HS-27A (cell line): ENCODE measurements at regions not wholly inside any gene's neighbourhood (a gene's known extent, or its start where the extent isn't known, plus 50 kb on each side); places are given as distances from the start of the nearest gene placed in this dataset.
A peak's percentile ranks its signal among the peaks of the same experiment; 100 is the strongest.

Experiments used
- DNase-seq: peaks from one replicate; pipeline ENCODE4 v3.0.0-alpha.2; 2012; ENCODE audit warnings: low read depth, missing footprints

DNA sequence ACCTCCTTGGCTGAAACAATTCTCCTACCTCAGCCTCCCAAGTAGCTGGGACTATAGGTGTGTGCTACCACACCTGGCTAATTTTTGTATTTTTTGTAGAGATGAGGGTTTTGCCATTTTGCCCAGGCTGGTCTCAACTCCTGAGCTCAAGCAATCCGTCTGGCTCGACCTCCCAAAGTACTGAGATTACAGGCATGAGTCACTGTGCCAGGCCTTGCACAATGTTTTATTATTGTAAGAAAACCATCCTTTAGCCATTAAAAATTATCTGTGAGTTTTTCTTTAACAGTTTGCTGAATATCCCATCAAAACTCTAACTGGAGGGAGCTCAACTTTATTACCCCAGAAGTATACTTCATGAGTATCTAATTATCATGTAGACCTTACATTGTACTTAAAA lies 900.3 kb downstream of the PCDH7 start:
- no peak for DNase-seq

DNA sequence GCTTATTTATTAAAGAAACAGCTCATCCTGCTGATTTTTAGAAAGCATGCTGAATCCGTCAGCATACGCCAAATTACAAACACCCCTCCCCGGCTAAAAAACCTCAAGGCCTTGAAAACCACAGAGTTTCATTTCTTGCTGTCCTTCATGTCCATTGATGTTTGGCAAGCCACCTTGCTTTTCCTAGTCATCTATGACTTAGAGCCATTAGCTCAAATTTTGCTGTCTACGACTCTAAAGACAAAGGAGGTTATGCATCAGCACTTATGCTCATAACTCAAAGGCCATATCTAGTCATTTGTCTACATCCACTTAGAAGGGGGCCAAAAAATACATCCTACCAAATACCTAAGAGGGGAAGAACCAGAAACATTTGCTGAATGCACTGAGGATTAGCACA lies 925.1 kb downstream of the PCDH7 start:
- DNase-seq, result no peak

GRCh38 chr4:31647786-31648185 lies 927.6 kb downstream of the PCDH7 start:
- no peak for DNase-seq

- no peak for DNase-seq
Measured at GRCh38 chr4:31649878-31650277, 929.7 kb downstream of the PCDH7 start.

- no peak for DNase-seq
Measured at GRCh38 chr4:31651541-31651940, 931.4 kb downstream of the PCDH7 start.

GRCh38 chr4:31655328-31655727 lies 935.2 kb downstream of the PCDH7 start:
- DNase-seq, result peak; percentile 7

DNA sequence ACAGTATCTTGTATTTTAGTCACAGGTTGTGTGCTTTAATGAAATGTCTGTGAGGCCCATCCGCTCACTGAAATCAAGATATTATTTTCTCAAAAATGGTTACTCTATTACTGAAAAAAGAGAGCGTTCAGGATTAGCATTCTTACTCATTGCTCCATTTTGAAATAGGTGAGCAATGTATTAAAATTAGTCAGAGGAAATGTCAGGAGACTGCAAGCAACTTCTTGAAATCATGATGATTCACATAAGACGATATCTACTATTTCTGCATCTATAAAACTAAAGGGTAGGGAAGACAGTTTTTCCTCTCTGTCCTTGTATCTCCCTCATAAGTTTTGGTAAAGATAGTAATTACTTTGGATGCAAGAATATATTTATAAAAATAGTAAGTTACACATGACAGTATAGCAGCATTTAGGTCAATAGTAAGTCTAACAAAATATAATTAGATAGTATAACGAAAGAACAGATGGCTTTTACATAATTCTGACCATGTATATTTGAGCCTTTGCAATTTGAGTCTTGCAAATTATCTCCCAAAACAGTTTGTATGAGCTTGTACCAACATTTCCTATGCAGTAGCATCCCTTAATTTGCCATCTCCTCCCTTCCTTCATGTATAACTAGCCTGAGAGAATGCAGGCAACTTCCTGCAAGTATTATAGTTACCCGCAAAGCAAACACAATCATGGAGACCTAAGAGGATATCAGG lies 937.8 kb downstream of the PCDH7 start:
- DNase-seq, result no peak

- no peak for DNase-seq
Measured at GRCh38 chr4:31660916-31661315, 940.7 kb downstream of the PCDH7 start.

- no peak for DNase-seq
Measured at GRCh38 chr4:31662951-31663350, 942.8 kb downstream of the PCDH7 start.

DNA sequence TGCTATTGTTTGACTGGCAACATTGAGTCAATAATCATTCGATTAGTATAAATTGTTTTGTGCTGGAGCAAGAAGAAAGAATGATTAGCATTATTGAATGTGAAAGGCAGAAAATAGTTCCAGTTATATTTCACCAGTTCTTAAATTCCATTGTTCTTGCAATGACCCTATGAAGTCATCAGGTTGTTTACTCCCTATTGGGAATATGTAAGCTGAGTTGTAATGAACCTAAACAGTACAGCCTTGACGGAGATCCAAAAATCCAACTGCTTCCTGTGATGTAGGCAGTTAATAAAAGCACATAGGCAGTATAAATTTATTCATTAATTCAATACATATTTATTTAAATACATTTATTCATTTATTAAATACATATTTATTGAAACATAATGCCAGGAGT lies 947.5 kb downstream of the PCDH7 start:
- DNase-seq, result no peak

DNA sequence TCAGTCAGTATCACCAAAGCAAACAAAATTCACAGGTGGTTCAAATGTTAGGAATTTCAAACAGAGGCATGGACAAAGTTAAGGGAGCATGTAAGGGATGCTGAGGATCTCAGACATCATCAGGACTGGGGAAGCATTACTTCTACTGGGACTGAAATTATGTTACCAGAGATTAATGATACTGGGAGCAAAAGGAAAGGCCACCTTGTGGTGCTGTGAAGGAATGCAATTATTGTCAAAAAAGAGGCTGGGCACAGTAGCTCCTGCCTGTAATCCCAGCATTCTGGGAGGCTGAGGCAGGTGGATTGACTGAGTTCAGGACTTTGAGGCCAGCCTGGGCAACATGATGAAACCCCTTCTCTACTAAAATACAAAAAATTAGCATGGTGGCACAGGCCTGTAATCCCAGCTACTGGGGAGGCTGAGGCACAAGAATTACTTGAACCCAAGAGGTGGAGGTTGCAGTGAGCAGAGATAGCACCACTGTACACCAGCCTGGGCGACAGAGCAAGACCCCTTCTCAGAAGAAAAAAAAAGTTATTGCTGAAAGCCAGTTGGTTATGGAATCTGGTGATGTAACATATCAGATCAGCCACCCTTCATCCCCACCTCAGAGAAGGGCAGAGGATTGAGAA lies 954.3 kb downstream of the PCDH7 start:
- DNase-seq, result no peak

DNA sequence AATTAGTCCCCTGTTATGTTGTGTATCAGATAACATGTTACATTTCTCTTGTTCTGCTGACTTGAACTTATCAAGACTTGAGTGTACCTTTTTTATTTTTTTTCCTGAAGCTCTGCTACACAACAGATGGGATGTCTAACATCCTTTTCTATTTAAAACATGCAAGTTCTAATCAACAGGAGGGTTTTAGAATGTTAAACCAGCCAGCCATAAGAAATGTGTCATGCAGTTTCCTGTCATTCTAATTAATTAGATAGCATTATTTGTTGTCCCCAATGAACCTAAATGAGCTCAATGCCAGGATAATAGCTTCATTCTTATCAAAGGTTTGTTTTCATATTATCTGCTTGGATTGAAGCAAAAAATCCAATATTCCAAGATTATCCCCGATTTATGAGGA lies 958.2 kb downstream of the PCDH7 start:
- no peak for DNase-seq

- DNase-seq, result no peak
Measured at GRCh38 chr4:31682796-31683195, 962.6 kb downstream of the PCDH7 start.

DNA sequence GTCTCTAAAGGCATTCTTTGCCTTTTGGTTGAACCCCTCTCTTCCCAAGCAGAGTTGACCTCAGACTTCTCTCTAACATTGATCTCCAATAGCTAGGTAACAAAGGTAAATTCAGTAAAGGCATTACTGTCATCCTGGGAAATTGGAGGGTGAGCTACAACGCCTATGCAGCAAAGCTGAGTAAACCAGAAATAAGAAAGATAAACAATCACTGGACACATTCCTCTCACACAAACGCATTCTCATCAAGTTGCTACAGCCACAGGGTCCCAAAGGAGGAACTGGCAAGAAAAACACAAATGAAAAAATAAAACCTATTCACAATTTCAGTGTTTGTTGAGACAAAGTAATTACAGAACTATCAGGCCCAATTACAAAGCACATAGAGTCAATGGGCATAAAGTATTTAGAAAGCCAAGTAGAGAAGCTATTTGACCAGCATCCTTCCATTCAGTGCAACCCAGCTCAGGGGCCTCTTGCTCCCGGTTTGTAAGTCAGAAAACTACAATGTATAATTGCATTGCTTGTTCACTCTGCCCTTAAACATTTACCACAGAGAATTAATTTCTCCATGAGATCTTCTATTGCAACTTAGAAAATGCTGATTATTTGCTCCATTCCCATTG lies 967.7 kb downstream of the PCDH7 start:
- DNase-seq, result no peak

DNA sequence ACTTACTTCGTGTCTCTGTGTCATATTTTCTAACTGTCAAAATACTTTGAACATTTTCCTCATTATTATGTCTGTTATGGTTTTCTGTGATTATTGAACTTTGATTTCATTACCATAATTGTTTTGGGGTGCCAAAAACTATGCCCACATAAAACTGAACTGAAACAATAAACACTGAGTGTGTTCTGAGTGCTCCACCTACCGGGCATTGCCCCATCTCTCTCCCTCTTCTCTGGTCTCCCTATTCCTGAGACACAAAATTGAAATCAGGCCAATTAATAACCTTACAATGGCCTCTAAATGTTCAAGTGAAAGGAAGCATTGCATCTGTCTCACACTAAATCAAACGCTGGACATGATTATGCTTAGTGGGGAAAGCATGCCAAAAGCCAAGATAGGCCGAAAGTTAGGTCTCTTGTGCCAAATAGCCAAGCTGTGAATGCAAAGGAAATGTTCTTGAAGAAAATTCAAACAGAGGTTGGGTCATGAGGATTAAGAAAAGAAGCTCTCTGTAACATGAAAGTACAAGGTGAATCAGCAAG lies 972.3 kb downstream of the PCDH7 start:
- DNase-seq, result no peak

- DNase-seq, result no peak
Measured at GRCh38 chr4:31701256-31701655, 981.1 kb downstream of the PCDH7 start.

DNA sequence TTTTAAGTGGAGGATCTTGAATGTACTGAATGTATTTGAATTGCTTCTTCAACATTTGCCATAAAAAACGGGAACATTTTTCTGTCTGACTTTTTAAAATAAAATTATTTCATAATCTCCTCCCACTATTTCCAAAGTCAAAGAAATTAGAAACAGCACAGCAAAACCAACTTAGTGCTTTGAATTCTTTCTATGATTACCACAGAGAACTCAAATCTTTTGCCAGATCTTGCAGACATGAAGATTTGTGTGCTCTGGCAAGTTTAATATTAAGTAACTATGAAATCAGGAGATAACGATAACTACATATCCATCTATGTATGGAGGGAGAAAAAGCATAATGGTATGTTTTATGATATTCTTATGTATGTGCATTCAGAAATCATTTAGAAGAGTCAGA lies 982.2 kb downstream of the PCDH7 start:
- no peak for DNase-seq

DNA sequence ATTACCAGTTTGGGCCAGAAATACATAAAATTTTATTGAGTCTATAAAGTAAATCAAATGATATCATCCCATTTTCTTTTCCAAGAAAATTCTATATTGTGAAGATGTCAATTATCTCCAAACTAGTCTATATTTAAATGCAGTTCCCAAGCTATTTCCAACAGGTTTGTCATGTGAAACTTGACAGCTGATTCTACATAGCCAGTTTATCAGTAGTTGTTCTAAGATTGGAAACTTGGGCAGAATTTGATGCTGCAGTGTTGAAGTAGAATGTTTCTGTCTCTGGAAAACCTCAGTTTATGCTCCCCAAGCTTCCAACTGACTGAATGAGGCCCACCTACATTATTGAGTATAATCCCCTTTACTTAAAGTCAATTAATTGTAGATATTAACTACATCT lies 994.1 kb downstream of the PCDH7 start:
- no peak for DNase-seq

DNA sequence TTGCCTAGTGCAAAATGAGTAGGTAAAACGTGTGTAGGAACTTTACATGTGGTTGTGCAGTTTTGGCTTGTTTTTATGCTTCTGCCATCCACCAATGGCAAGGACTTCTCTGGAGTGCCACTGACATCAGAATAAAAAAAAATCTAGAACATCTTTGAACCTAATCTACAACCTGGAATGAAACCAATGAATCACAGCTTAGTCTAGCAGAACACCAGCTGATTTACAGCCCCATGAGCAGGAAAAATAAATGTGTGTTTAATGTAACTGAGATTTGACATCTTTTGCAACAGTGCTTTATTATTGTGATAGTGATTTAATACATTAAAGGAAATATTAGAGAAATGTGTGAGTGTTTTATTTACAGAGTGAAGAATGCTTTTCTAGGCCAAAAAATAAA lies 995.1 kb downstream of the PCDH7 start:
- no peak for DNase-seq

GRCh38 chr4:31727030-31727429 lies 1006.9 kb downstream of the PCDH7 start:
- DNase-seq, result no peak

DNA sequence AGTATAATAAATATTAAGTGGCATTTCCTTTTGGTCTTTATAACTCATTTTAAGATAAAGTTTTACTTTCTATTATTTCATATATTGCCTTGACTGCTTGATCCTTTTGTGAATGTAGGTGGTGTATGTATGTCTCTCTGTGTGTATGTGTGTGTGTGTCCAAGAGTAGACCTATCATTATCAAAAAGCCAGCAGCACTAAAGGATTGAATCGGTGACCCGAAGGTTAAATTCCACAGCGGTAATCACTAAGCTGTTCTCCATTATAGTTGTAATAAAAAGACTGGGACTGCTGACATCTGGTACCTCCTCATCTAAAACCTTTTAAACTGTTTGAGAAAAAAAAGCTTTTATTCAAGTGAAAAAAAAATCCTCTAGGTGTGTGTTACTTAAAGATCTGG lies 1014.8 kb downstream of the PCDH7 start:
- no peak for DNase-seq

GRCh38 chr4:31737419-31737818 lies 1017.2 kb downstream of the PCDH7 start:
- DNase-seq, result no peak

GRCh38 chr4:31741326-31741725 lies 1021.2 kb downstream of the PCDH7 start:
- DNase-seq, result no peak
